ENCODE measurements at regions not wholly inside any gene's neighbourhood (a gene's known extent, or its start where the extent isn't known, plus 50 kb on each side); places are given as distances from the start of the nearest gene placed in this dataset.

DNA sequence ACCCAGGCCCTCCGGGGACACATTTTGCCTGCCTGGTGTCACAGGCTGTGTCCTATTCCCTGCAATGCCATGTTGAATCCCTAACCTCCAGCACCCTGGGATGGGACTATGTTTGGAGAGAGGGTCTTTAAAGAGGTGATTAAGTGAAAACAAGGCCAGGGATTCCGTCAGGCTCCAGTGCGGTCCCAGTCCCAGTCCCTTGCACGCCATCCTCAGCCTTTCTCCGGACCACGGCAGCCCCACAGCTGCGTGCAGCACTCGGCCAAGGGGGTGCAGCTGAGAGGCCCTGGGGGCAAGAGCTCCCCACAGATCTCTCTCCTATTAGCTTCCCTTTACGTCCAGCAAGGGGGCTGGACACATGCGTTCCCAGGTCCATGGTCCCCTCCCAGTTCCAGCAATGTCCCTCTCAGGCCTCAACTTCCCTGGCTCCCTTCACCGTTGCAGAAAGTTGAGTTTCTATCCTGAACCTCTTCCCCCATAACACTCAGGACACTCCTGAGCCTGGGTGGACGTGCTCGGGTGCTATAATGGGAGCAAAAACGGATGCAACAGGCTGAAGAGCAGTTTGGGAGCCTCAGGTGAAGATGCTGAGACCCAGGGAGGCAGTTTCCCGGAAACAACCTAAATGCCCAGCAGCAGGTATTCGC is 1422.7 kb downstream of the BRD1 start:
- TF ChIP-seq, protein P1, sequence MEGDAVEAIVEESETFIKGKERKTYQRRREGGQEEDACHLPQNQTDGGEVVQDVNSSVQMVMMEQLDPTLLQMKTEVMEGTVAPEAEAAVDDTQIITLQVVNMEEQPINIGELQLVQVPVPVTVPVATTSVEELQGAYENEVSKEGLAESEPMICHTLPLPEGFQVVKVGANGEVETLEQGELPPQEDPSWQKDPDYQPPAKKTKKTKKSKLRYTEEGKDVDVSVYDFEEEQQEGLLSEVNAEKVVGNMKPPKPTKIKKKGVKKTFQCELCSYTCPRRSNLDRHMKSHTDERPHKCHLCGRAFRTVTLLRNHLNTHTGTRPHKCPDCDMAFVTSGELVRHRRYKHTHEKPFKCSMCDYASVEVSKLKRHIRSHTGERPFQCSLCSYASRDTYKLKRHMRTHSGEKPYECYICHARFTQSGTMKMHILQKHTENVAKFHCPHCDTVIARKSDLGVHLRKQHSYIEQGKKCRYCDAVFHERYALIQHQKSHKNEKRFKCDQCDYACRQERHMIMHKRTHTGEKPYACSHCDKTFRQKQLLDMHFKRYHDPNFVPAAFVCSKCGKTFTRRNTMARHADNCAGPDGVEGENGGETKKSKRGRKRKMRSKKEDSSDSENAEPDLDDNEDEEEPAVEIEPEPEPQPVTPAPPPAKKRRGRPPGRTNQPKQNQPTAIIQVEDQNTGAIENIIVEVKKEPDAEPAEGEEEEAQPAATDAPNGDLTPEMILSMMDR (IDR thresholded peaks at IDR 0.05), result no peak
- TF ChIP-seq POLR2A (IDR thresholded peaks at IDR 0.05), result no peak

All from esophagus squamous epithelium (tissue), 4 donors.